Stimulated activated CD8-positive, alpha-beta memory T cell treated with anti-CD3 and anti-CD28 coated beads, Interleukin-4, amount 100 ng/mL, for 24 hours (primary cell): ENCODE measurements at regions not wholly inside any gene's neighbourhood (a gene's known extent, or its start where the extent isn't known, plus 50 kb on each side); places are given as distances from the start of the nearest gene placed in this dataset.

ENCODE experiments used
- DNase-seq: peaks from one replicate; pipeline ENCODE4 v3.0.0-alpha.2; 2020; ENCODE audit warnings: low read depth

DNA sequence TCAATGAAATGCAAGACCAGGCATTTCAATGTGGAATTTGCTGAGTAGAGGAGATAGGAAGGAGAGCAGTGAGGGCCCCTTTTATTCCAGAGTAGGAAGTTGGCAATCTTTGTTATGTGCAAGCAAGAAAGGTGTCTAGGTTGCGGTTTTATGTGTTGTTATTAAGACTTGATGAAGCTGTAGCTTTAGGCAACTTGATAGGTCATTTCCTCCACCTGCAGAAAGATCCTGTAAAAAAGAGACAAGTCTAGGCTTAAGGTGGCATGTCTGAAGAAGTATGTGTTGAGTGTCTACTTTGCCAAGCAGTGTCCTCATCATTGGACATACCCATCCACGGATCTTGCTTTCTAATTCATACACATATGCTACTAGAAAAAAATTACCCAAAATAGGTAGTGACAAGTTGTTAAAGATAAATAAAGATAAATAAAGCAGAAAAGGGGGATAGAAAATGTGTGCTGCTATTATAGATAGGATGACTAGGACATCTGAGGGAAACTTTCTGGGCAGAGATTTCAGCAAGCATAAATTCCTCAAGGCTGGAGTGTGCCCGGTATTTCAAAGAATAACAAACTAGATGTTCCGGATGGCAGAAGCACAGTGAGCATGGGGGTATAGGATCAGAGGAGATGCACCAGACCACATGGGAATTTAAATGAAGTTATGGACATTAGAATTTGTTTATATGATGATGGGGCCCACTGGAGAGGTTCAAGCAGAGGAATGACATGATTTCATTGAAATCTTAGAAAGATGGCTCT lies 335.0 kb downstream of the TGFB2 start:
- DNase-seq, result no peak

- DNase-seq, result no peak
Observed at GRCh38 chr1:218683242-218683641, 338.1 kb downstream of the TGFB2 start.

DNA sequence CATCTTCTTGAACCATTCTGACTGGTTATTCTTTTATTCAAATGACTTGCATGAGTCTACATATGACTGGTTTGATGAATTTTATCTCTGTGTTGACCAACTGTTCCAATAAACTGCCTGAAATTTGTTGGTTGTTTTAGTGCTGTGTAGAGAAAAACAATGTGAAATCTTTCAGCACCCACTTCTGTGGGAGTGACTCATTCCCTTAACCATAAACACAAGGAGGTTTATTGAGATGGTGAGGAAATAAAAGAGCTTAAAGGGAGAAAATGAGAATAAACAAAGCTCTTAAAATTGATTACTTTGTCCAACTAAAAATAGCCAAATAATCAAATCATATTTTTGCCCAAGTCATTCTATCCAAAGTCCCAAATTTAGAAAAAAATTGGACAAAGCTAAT lies 341.1 kb downstream of the TGFB2 start:
- no peak for DNase-seq

GRCh38 chr1:218686761-218687160 lies 341.6 kb downstream of the TGFB2 start:
- DNase-seq, result no peak

DNA sequence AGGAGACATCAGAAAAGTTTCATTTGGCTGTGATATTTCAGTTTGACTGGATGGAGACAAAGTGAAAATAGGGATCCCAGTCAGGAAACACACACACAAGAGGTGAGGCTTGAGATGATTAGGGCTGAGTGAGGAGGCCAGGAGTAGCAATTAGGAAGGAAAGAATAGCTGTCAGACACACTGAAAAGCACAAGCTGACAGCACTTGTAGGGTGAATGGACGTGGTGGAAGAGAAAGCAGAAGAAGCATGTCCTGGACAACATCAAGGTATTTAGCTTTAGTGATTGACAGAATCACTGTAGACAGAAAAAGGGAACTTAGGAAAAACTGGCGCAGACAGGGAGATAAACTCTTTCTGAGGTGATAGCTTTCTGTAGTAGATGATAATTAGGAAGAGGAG lies 347.7 kb downstream of the TGFB2 start:
- no peak for DNase-seq

DNA sequence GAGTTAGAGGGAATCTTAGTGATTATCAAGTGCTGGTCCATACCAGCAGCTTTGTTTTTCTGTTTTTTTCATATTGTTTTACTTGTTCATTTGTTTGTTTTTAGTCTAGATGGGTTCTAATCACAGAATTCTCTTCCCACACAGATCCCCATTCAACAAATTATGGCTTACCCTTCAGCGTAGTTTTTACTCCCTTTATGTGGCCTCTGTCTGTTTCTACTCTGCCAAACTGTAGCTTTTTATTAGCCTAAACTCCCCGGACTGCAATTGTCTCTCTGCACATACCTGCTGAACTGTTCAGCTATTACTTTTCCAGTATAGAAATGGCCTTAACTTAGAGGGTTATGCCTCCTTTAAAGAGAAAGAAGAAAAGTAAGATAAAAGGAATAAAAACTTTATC lies 348.5 kb downstream of the TGFB2 start:
- no peak for DNase-seq

DNA sequence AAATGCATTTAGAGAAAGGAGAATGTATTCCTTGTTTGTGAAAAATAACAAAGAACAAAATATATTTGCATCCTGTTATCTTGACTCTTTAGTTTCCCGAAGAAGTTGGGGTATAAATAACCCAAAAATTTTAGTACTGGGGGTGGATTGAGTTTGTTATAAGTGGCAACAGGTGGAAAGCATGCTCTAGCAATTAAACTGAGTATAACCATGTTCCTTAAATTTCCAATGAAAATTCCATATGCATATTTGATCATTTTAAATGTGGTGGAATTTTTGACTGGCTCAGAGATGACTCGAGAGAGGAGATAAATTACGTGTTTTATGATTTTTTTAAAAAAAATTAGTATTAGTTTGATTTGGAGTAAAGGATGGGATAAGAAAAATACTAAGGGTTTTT lies 348.9 kb downstream of the TGFB2 start:
- no peak for DNase-seq

GRCh38 chr1:218694636-218695035 lies 349.5 kb downstream of the TGFB2 start:
- no peak for DNase-seq

- DNase-seq, result no peak
Observed at GRCh38 chr1:218695525-218695924, 350.4 kb downstream of the TGFB2 start.

DNA sequence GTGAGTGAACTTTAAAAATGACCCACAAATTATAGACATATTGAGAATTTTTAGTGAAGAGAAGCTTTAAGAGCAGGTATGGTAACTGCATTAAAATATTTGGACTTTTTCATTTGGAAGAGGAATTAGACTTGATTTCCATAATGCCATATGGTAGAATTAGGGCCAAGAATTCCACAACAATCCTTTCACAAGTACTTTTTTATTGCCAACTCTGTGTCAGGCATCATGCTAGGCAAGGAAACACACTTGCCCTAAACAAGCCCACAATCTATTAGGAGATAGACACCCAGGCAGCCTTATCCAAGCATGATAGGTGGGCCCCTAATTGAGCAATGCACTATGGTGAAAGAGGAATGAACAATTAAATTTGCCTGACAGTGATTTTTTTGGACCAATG lies 353.0 kb downstream of the TGFB2 start:
- DNase-seq, result no peak

DNA sequence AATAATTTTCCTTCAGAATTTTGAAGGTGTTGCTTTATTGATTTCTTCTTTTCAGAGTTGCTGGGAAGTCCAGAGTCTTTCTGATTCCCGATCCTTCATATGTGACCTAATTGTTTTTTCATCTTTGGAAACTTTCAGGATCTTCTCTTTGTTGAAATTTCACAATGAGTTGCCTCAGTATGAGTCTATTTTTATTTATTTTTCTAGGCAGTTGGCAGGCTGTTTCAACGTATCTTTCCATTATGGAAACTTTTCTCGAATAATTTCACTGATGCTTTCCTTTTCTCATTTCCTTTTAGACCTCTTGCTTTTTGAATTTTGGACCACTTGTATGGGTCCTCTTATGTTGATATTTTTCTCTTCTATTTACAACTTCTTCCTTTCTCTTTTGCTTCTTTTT lies 354.3 kb downstream of the TGFB2 start:
- no peak for DNase-seq

DNA sequence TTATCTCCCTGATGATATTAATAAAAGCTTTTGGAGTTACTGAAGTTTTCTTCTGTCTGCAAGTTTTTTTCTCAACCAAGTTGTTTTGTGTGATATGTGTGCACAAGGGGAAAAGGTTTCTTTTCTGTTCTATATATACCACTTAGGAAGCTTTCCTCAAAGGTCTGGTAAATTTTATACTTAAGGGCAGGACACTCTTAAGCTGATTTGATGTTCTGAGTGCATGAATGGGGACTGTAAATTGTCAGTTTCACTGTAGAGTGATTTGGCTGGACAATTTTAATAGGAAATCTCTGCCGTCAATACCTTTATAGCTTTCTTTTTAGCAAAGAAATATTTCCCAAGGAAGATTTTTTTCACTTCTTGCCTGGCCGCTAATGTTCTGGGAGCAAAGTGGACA lies 354.7 kb downstream of the TGFB2 start:
- DNase-seq, result no peak

DNA sequence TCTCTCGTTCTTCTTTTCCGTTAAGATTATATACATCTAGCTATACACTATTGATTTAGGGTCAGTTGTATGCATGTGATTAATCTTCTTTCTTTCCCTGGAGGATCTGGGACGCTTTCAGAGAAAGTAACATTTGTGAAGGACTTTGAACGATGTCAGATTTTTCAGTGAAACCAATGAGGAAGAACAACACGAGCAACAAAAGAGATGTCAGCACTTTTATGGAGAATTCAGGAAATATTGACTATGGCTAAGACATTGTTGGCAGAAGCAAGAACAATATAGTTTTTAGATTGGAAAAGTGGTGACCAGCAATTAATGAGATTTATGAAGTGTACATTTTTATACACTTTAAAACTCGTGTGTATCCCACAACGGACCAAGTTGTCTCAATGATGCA lies 355.5 kb downstream of the TGFB2 start:
- no peak for DNase-seq

- no peak for DNase-seq
Observed at GRCh38 chr1:218701131-218701530, 356.0 kb downstream of the TGFB2 start.

DNA sequence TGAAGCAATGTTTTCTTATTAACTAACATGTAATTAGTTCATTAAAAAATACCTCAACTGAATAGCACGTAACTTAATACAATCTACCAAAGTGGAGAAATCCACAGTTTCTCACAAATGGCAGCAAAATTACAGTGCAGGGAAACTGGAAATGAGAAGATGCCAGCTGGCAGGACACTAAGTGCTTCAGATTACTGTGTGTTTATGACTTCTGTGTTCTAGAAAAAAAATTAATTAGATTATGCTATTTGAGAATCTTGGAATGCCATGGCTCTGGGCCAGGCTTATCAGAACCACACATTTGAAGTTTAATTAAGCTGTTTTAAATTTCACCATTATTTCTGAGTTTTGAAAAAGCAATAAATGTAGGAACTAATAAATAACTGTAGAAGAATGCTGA lies 357.6 kb downstream of the TGFB2 start:
- DNase-seq, result no peak

GRCh38 chr1:218703836-218704235 lies 358.7 kb downstream of the TGFB2 start:
- no peak for DNase-seq

- DNase-seq, result no peak
Observed at GRCh38 chr1:218705391-218705790, 360.3 kb downstream of the TGFB2 start.

DNA sequence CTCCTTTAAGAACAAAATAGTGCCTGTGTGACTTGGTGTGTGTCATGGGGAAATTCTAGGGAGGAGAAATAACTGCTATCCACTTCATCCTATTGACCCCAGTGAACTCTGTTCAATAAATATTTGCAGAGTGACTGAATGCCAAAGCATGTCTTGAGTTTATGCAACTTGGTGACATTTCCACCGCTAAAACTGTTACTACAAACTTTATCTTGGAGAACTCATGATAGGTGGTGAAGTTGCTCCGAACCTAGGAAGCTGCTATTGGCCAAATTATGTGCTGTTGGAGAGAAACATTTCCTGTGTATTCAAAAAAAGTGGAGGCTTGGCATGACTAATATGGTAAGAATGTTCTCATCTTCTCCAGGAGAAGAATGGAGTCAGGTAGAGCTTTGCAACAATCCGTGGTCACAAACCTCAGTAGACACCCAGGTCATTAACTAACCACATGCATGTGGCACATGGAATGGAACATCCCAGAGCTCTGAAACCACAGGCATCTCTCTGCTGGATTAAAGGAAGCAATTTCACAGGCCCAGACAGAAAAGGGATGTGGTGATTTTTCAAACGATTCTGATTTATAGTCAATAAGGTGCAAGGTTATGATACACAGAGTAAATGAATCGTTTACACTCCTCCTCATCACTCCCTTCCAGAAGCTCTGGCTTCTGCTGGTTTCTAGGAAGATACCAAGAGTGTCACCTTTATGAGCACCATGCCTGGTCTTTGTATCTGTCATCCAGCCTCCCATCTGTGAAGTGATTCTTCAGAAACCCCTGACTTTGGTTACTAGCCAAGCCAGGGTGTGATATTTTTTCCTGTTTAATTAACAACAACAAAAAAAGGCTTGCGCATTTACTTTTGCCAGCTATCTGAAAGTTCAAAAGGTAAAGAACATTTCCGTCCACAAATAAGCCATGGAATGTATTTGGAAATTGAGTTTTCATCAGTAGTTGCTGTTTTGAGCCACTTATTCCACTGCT lies 361.1 kb downstream of the TGFB2 start:
- DNase-seq, result no peak

DNA sequence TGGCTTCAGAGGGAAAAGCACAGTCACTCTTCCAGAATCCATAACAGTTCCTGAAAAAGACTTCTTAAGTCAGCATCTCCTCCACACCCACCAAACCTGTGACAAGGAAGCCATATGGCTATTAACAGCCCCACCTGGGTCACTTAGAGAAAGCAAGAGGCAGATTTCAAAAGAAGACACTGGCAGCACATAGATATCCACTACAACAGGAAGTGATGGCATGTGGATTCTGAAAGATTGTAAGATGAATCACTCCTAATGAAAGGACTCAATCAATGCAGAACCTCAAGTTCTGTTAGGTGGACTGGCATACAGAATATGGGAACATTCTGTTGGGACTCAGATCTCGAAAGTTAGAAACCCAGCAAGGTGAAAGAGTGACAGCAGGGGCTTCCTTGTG lies 365.9 kb downstream of the TGFB2 start:
- no peak for DNase-seq

DNA sequence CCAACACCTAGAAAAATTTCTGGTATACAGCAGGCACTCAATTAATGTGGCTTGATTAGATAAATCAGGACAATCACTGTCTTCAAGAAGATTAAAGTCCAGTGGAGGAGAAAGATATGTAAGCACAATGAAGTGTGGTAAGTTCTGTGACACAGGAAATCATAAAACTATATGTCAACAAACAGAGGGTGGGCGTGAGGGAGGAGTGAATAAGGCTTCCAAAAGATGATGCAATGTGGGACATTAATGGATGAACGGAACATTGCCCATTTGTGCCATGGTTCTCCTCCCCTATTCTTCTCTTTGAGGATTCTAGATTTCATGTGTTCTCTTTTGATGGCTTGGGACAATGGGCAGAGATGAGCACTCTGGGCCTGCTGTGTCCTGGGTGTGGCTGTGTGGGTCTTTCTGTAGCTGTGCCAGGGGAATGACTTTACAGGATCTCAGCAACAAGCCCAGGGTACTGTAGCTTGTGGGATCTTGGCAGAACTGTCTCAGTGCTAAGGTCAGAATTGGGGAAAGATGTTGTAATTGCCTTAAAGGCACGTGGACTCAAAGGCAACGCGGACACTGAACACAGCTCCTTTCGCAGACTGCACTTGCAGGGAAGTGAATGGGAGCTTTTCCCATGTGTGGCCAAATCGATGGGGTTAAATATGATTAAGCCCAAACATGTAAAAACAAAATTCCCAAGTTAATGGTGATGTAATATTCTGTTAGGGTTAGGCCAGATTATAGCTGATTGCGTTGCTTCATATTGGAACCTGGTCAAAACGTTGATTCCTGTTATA lies 366.9 kb downstream of the TGFB2 start:
- DNase-seq, result no peak

DNA sequence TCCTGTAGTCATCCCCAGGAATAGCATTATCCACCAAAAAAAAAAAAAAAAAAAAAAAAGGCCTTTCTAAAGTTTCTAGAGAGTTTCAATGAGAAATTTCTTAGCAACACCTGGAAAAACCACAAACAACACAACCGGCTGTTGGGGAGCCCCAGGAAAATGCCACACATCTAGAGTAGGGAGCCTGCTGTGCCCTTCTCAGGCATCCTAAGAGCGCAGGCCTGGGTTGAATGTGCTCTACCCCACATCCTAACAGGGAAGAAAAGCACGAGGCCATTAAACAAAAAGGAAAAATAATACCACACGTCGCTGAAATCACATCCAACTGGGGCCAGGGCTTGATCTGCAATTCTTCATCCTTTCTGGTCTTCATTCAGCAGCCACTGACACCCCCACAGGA lies 367.5 kb downstream of the TGFB2 start:
- no peak for DNase-seq

DNA sequence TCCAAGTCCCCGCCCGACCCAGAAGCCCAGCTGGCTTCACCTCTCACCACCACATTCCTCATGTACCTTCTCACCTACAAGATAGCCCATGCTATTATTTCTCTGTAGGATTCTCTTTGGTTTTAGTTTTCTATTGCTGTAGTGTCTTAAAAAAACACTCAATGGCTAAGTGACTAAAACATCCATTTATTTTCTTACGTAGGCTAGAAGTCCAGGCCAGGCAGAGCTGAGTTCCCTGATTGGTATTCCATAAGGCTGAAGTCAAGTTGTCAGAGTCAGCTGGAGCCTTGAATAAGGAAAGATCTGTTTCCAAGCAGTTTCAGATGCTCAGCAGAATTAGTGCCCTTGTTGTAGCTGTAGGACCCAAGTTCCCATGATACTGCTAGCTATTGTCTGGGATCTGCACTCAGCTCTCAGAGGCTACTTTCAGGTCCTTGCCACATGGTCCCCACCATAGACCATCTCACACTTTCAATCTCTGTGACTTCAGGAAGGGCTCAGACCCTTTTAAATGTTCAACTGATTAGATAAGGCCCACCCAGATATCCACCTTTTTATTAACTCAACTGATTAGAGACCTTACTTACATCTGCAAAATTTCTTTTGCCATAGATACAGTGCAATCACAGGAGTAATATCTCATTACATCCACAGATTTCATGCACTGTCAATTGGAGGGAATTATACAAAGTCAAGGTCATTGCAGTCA lies 371.0 kb downstream of the TGFB2 start:
- no peak for DNase-seq
